Stomach (tissue), 8 donors: ENCODE measurements at regions not wholly inside any gene's neighbourhood (a gene's known extent, or its start where the extent isn't known, plus 50 kb on each side); places are given as distances from the start of the nearest gene placed in this dataset.

Experiments used
- DNase-seq, 2 donors: peaks; one replicate each; pipeline versions ENCODE4 v3.0.0 to v3.0.0-alpha.2; 2013 to 2019
- H3K27ac ChIP-seq, 5 donors: fragments of 200-600 bp in 4 of 5; sonication (generic) in 4 of 5; one replicate each; pipeline ENCODE4 v1.5.1; 2013 to 2019; ENCODE audit warnings: mild to moderate bottlenecking in 1 of 5, moderate library complexity in 1 of 5
- H3K27me3 ChIP-seq, 3 donors: fragments of 200-600 bp; sonication (generic); one replicate each; pipeline ENCODE4 v1.5.1; 2017 to 2019; ENCODE audit warnings: mixed run types in 1 of 3
- H3K36me3 ChIP-seq, 4 donors: fragments of 200-600 bp; sonication (generic); 1 replicate in 3 of 4; 2 replicates in 1 of 4; pipeline ENCODE4 v1.5.1; 2016 to 2019
- H3K4me1 ChIP-seq, 4 donors: fragments of 200-600 bp; sonication (generic); one replicate each; pipeline ENCODE4 v1.5.1; 2016 to 2019
- H3K4me3 ChIP-seq, 4 donors: fragments of 200-600 bp; sonication (generic) in 3 of 4; one replicate each; pipeline ENCODE4 v1.5.1; 2016 to 2019; ENCODE audit warnings: mild to moderate bottlenecking in 1 of 4
- H3K9me3 ChIP-seq, 4 donors: fragments of 200-600 bp; sonication (generic); one replicate each; pipeline ENCODE4 v1.5.1; 2016 to 2019
- CTCF ChIP-seq, 7 experiments: fragments of 450-650 bp in 4 of 7; fragments of 200-600 bp in 3 of 7; sonication (generic) in 3 of 7; IDR thresholded peaks; one replicate each; pipeline ENCODE4 v1.5.1; 2016 to 2019; ENCODE audit warnings: antibody characterized with exemption in 7 of 7, control low read depth in 2 of 7, mild to moderate bottlenecking in 1 of 7
- EP300 ChIP-seq: sonication (generic); formaldehyde crosslinking; IDR thresholded peaks from one replicate; pipeline ENCODE4 v1.6.1; 2017; ENCODE audit warnings: antibody characterized with exemption
- POLR2A ChIP-seq, 4 donors: fragments of 450-650 bp; IDR thresholded peaks; one replicate each; pipeline ENCODE4 v1.6.1; 2016; ENCODE audit warnings: antibody characterized with exemption in 4 of 4, control low read depth in 2 of 4, mild to moderate bottlenecking in 1 of 4, moderate library complexity in 1 of 4
- POLR2AphosphoS5 ChIP-seq, 3 donors: sonication (generic); formaldehyde crosslinking; IDR thresholded peaks; one replicate each; pipeline ENCODE4 v1.6.1; 2016; ENCODE audit warnings: antibody characterized with exemption in 3 of 3
- WGBS, 5 donors: extraction: QIAGEN DNeasy Blood & Tissue Kit in 3 of 5; methylation state at CpG; one replicate each; pipeline versions ENCODE4 v1.1.5 to v1.1.7; 2013 to 2018; 5-methylcytosine and 5-hydroxymethylcytosine counted together
- intact Hi-C: fragments of 100-400 bp; cut with DNase I; formaldehyde crosslinking; loops from one replicate; pipeline ENCODE4 v1.15.1; 2023; ENCODE audit warnings: low total_unique reads
- donor health status: healthy with polysubstance abuse.
- donor health status: Bipolar disorder and iron deficiency.
- donor health status: healthy.

GRCh38 chr3:139120086-139121056 lies 75.7 kb upstream of the PRR23C start:
- H3K9me3 ChIP-seq = no peaks in the 10 kb centered on the region
- no peak overlapping the region for H3K27ac ChIP-seq
- intact Hi-C loops = no loop called here

GRCh38 chr3:139121513-139122220 lies 77.0 kb upstream of the PRR23C start:
- Histone ChIP-seq H3K27ac (no peak overlapping the region), H3K27me3 (no peaks in the 10 kb centered on the region), H3K9me3 (no peaks in the 10 kb centered on the region), H3K4me3 (no peak overlapping the region), H3K4me1 (peaks cover 0 to 8% (median 0%) of the 10 kb centered on the region in 4 donors), H3K36me3 (no peaks in the 10 kb centered on the region)
- WGBS, 5 donors = 22 to 35% (median 30%) methylated on average over 8 of the region's 8 CpGs
- intact Hi-C loops = no loop called here
- TF ChIP-seq POLR2A (IDR thresholded peaks at IDR 0.05) (no peak), CTCF (IDR thresholded peaks at IDR 0.05) (no peak), EP300 (no peak), POLR2AphosphoS5 (IDR thresholded peaks at IDR 0.05) (no peak)
- peak in 1 of 2 donors; percentile 21 for DNase-seq

More at GRCh38 chr3:139120086-139121056, 75.7 kb upstream of the PRR23C start:
- H3K36me3 ChIP-seq = no peaks in the 10 kb centered on the region
- TF ChIP-seq POLR2A (IDR thresholded peaks at IDR 0.05) (no peak), EP300 (no peak), CTCF (IDR thresholded peaks at IDR 0.05) (no peak), POLR2AphosphoS5 (IDR thresholded peaks at IDR 0.05) (no peak)
- no peak overlapping the region for H3K4me3 ChIP-seq
- DNase-seq = peak in 1 of 2 donors; percentile 43
- H3K4me1 ChIP-seq = peaks cover 0 to 8% (median 0%) of the 10 kb centered on the region in 4 donors
- WGBS, 5 donors = 53 to 68% (median 59%) methylated on average over 8 to 9 of the region's 9 CpGs
- no peaks in the 10 kb centered on the region for H3K27me3 ChIP-seq

DNA sequence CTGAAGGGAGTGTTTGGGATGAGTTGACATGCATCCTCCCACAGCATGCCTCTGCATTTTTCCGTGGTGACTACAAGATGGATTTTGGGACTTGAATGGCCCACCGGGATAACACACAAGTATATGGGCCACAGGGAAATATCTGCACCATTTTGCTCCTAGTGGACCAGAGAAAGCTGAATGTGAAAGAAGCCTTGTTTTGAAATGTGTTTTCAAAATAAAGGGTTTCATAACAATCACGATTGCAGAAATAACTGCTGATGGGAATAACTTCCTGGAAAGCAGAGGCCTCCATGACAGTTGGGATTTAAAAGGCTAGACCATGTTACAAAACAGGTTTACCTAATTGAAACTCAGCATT lies 77.5 kb upstream of the PRR23C start:
- 58 to 74% (median 66%) methylated on average over 3 of the region's 3 CpGs for WGBS, 5 donors
- Histone ChIP-seq H3K27ac (no peak overlapping the region), H3K27me3 (no peaks in the 10 kb centered on the region), H3K4me1 (peaks cover 0 to 8% (median 0%) of the 10 kb centered on the region in 4 donors), H3K36me3 (no peaks in the 10 kb centered on the region), H3K9me3 (no peaks in the 10 kb centered on the region), H3K4me3 (no peak overlapping the region)
- intact Hi-C loops = no loop called here
- TF ChIP-seq CTCF (IDR thresholded peaks at IDR 0.05) = no peak
- TF ChIP-seq POLR2A (IDR thresholded peaks at IDR 0.05) = no peak
- TF ChIP-seq POLR2AphosphoS5 (IDR thresholded peaks at IDR 0.05) = no peak
- TF ChIP-seq EP300 = no peak
- DNase-seq = no peak

DNA sequence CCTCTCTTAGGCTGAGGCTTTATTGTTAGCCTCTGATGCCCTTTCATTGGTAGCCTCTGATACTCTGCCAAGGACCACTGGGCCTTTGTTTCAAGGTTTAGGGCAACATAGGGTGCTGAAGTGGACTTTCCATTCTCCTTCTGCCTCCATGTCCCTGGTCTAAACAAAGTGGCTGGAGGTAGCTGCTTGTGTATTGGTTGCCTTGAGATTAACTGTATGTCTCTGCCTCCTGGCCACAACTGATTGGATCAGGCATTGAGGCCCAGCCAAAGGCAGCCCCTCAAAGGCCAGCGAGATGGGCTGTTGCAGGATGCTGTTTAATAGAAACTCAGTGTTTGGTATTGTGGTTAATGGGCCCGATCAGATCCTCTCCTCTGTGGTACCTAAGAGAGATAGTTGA lies 77.9 kb upstream of the PRR23C start:
- H3K9me3 ChIP-seq = no peaks in the 10 kb centered on the region
- DNase-seq = no peak
- WGBS, 5 donors = 72 to 95% (median 90%) methylated on average over 2 of the region's 2 CpGs
- H3K36me3 ChIP-seq = no peaks in the 10 kb centered on the region
- H3K27me3 ChIP-seq = no peaks in the 10 kb centered on the region
- no peak overlapping the region for H3K27ac ChIP-seq
- H3K4me1 ChIP-seq = peaks cover 0 to 8% (median 0%) of the 10 kb centered on the region in 4 donors
- no peak for TF ChIP-seq POLR2A (IDR thresholded peaks at IDR 0.05)
- no peak for TF ChIP-seq CTCF (IDR thresholded peaks at IDR 0.05)
- no peak for TF ChIP-seq EP300
- no peak overlapping the region for H3K4me3 ChIP-seq
- intact Hi-C loops = no loop called here
